Right kidney (tissue), 1 donor: ENCODE measurements at regions not wholly inside any gene's neighbourhood (a gene's known extent, or its start where the extent isn't known, plus 50 kb on each side); places are given as distances from the start of the nearest gene placed in this dataset.
"Not testable (repeated sequence)": the region's sequence is repeated elsewhere in the genome, so short reads cannot be mapped to it uniquely, and the experiment has no call there.

ENCODE experiments used
- DNase-seq: peaks from one replicate; pipeline ENCODE4 v3.0.0-alpha.2; 2016

DNA sequence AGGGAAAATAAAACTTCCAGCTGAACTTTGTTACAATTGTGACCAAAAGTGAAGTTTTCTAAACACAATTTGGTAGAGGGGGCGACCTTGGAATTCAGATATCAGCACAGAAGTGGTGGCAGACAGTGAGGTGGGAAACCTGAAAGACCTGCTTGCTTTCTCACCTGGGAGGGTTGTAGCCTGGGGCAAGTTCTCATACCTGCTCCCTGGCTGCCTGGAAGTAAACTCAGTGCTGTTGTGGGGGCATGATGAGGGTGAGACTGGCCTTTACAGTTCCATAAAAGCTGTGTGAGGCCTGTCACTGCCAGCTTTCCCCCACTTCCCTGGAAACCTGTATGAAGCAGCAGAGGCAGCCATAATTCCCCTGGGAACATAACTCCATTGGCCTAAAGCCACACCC lies 1180.2 kb downstream of the FAM133A start:
- DNase-seq: no peak

DNA sequence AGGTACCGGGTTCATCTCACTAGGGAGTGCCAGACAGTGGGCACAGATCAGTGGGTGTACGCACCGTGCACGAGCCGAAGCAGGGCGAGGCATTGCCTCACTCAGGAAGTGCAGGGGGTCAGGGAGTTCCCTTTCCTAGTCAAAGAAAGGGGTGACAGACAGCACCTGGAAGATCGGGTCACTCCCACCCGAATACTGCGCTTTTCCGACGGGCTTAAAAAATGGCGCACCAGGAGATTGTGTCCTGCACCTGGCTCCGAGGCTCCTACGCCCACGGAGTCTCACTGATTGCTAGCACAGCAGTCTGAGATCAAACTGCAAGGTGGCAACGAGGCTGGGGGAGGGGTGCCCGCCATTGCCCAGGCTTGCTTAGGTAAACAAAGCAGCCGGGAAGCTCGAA lies 1188.5 kb downstream of the FAM133A start:
- DNase-seq: not testable (repeated sequence)

DNA sequence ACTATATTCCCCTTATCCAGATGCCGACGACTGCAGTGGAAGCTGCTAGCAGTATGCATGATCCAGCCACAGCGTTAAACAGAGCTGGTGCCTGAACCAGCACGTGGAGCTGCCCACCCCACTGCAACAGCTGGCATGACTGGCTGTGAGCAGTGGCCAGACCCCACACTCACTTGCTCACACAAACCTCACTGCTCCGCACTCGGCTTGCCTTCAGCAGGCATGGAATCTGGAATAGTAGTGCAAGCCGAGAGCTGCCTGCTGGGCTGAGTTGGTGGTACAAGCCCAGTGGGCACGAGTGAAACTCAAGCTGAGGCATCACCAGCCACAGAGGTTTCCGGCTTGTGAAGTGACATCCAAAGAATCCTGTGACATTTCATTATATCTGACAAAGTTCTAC lies 1197.6 kb downstream of the FAM133A start:
- no peak for DNase-seq

DNA sequence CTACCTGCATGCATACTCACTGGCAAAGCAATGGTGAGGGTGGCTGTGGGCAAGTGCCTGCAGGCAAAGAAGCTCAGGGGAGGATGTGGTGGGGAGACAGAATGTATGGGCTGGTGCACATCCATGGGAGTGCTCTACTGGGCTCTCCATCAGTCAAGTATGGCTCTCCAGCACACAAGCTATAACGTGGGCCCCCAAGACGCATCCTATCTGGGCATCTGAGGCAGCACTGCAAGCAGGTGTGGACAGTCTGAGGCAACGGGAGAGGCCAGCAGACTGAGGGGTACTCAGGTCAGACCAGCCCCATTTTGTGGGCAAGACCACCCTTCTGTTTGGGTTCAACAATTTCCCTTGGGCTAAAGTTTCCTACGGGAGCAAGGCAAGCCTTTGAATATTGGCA lies 1227.8 kb downstream of the FAM133A start:
- DNase-seq: no peak

DNA sequence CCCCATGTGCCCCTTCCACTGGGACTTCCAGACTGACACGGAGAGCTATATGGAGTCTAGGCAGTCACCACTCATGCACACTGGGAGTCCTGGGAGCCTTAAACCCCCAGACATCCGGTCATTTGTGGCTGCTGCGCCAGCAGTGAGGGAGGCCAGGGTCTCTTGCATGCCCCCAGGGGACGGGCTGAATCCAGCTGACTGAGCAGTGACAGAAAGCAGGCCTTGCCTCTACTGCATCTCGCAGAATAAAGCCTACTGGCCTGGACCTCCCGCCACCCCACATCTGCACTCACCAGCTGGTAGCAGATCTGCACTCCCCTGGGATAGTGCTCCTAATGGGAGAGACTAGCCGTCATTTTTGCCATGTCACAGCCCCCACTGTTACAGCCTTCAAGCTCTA lies 1234.2 kb downstream of the FAM133A start:
- no peak for DNase-seq

DNA sequence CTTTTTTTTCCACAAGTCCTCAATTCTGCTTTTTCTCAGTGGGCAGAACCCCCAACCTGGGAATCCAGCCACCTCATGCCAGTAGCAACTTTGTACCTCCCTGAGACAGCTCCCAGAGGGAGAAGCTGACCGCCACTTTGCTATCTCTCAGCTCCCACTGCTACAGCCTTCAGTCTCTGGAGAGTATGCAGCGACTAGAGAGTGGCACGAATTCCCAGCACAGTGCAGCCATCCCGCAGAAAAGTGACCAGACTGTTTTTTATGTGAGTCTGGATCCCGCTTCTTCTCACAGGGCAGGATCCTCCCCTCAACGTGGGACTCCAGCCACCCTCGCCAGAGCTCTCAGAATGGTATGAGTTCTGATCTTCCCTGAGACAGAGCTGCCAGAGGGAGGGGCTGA lies 1234.6 kb downstream of the FAM133A start:
- DNase-seq: no peak

DNA sequence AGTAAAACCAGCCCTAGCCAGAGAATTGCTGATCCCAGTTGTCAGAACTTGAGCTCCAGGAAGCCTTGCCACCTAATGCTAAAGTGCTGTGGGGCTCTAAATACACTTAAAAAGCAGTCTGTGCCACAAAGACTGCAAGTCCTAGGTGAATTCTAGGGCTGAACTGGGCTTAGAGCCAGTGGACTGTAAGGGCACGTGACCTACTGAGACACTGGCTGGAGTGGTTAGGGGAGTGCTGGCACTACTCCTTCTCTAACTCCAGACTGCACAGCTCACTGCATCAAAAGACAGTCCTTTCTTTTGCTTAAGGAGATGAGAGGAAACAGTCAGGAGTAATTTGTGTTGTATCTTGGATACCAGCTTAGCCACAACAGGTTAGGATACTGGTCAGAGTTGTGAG lies 1240.2 kb downstream of the FAM133A start:
- DNase-seq: no peak

DNA sequence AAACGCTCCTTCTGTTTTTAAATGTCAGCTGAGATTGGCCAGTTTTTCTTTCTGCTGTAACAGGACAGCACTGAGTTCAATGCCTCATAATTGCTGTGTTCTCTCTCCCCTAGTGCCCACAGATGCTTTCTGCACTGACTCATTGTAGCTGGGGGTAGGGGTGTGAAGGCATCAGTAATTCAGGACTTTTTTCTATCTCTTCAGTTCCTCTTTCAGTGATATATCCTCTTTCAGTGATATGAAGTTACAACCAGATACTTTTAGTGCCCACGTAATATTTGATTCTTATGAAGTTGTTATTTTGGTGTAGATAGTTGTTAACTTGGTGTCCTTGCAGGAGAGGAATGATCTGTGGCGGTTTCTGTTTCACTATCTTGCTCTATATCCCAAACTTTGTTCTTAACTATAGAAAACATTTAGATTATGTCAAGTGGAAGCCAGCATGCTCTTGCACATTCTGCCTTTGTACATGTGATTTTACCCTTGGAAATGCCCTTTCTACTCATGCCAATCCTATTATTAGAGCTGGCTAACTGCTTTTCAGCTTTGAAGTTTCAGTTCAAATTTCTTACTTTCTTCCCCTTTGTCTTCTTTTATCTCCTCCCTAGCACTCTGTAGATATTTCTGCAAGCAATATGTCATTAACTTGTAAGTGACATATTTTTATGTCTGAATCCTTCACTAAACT lies 1258.4 kb downstream of the FAM133A start:
- DNase-seq: no peak

DNA sequence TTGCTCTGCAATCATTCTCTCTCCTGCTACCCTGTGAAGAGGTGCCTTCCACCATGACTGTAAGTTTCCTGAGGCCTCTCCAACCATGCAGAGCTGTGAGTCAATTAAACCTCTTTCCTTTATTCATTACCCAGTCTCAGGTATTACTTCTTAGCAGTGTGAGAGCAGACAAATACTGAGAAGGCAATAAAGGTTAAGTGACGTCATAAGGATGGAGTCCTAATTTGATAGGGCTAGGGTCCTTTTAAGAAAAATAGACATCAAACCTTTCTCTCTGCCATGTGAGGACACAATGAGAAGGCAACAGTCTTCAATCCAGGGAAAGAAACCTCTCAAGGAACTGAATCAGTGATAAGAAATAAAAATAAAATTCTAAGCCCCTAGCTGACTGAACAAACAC lies 1262.7 kb downstream of the FAM133A start:
- no peak for DNase-seq

DNA sequence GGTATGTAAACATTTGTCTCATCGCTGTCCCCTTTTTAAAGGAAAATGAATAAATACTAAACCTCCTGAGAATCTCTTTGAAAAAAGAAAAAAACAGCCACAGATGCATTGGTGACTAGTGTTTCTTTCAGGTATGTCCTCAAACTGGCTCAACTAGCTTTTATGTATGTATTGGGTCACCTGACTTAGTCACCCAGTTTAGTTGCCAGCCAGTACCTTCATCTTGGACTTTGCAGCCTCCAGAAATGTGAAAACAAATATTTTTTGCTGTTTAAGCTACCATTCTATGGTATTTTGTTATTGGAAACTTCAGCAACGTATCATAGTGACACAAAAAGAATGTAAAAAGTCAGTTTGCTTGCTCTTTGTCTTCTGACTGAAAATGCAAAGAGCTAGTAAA lies 1263.5 kb downstream of the FAM133A start:
- DNase-seq: no peak

DNA sequence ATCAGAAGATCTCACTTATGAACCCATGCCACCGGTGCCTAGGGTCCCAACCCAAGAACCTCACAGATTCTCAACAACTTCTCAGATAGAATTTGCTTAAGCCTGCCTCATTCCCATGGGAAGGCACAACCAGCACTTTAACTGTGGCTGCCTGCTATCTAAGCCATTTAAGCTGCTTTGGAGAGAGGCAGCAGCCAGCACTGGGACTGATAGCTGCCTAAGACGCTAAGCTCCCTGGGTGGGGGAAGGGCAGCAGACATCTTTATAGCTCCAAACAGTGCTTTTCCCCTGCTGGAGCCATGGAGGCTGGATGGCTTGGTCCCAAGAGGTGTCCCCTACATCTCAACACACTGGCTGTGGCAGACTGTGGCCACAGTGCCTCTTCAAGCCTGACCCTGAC lies 1268.6 kb downstream of the FAM133A start:
- DNase-seq: no peak

DNA sequence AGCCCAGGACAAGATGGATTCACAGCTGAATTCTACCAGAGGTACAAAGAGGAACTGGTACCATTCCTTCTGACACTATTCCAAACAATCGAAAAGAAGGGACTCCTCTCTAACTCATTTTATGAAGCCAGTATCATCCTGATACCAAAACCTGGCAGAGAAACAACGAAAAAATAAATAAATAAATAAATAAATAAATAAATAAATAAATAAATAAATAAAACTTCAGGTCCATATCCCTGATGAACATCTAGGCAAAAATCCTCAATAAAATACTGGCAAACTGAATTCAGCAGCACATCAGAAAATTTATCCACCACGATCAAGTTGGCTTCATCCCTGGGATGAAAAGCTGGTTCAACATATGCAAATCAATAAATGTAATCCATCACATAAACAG lies 1272.1 kb downstream of the FAM133A start:
- DNase-seq: not testable (repeated sequence)

DNA sequence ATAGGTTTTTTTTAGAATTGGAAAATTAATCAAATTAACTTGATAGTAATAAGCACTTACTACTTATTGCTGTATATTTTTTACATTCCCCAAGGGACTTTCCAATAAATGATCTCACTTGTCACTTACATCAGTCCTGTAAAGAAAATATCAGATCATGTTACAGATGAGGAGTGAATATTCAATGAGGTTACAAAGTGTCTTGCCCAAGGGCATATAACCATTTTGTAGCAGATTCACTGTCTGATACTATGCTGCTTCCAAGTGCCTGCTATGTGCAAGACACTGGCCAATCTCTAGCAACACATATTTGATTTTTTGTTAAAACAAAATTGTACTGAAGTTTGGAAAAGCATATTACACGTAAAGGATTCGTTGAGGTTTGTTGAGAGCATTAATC lies 1287.7 kb downstream of the FAM133A start:
- DNase-seq: no peak

DNA sequence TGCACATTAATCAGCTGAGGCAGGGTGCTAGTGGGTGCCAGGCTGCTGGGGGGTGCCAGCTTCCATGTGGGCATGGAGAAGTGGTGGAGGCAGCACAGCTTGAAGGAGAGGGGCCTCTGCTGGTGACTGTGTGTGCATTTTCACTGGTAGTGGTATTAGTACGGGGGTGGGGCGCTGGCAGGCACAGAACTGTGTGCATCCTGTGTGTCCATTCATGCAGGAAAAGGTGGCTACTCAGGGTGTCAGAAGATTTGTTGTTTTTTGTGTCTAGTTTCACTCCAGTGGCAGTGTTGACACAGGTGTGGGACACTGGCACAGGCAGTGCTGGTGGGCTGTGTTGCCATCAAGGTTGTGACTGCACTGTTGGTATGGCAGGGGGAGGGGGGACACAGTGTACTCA lies 1303.6 kb downstream of the FAM133A start:
- DNase-seq: no peak

DNA sequence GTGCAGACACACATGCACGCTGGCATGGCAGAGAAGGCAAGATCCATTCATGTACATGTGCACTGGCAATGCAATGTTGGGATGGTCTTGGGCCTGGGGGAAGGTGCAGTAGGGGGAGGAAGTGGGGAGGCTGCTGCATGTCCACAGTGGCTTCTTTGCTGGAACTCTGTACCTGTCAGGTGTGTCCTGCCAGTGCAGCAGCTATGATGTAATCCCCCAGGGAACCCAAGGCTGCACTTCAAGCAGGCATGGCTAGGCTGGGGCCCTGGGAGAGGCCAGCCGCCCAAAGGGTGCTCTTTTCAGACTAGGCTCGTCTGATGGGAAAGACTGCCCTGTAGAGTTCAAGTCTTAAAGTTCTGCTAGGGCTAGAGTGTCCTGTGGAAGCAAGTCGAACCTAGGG lies 1304.0 kb downstream of the FAM133A start:
- no peak for DNase-seq
